ENCODE measurements at regions not wholly inside any gene's neighbourhood (a gene's known extent, or its start where the extent isn't known, plus 50 kb on each side); places are given as distances from the start of the nearest gene placed in this dataset.

- TF ChIP-seq CTCF (IDR thresholded peaks at IDR 0.05): no peak
- TF ChIP-seq EP300 (IDR thresholded peaks at IDR 0.05): no peak
- TF ChIP-seq POLR2A (IDR thresholded peaks at IDR 0.05): no peak
- TF ChIP-seq POLR2AphosphoS5 (IDR thresholded peaks at IDR 0.05): no peak
These were observed 153.3 kb downstream of the PTPRU start for GRCh38 chr1:29389533-29390041.

Measured in upper lobe of left lung (tissue), 4 donors.